Nephron (organoid): ENCODE measurements at regions not wholly inside any gene's neighbourhood (a gene's known extent, or its start where the extent isn't known, plus 50 kb on each side); places are given as distances from the start of the nearest gene placed in this dataset.

Experiments used
- H3K27ac Mint-ChIP-seq, 3 experiments: 2 replicates each; pipeline ENCODE4 v1.8.0; 2020; ENCODE audit warnings: mixed read lengths in 3 of 3, mild to moderate bottlenecking in 2 of 3, moderate library complexity in 1 of 3
- H3K27me3 Mint-ChIP-seq: 2 replicates; pipeline ENCODE4 v1.8.0; 2021; ENCODE audit warnings: low read depth, mild to moderate bottlenecking, moderate library complexity, mixed read lengths
- H3K36me3 Mint-ChIP-seq: 2 replicates; pipeline ENCODE4 v1.8.0; 2020; ENCODE audit warnings: low read depth, mixed read lengths
- H3K4me1 Mint-ChIP-seq: 2 replicates; pipeline ENCODE4 v1.8.0; 2020; ENCODE audit warnings: mixed read lengths
- H3K4me3 Mint-ChIP-seq, 3 experiments: 2 replicates each; pipeline ENCODE4 v1.8.0; 2020; ENCODE audit warnings: mild to moderate bottlenecking in 3 of 3, mixed read lengths in 3 of 3, moderate library complexity in 2 of 3
- H3K9me3 Mint-ChIP-seq: 2 replicates; pipeline ENCODE4 v1.8.0; 2020; ENCODE audit warnings: mixed read lengths
- CTCF ChIP-seq, 3 experiments: fragments of 200-600 bp; sonication (generic); IDR thresholded peaks; one replicate each; pipeline ENCODE4 v1.5.0; 2021; ENCODE audit warnings: antibody characterized with exemption in 3 of 3; ENCODE audit not compliant: unreplicated experiment in 3 of 3

- Mint-ChIP-seq H3K4me1 (no peaks in the 10 kb centered on the region), H3K36me3 (no peaks in the 10 kb centered on the region), H3K27ac (no peak overlapping the region), H3K4me3 (no peak overlapping the region), H3K9me3 (peaks cover 23% of the 10 kb centered on the region), H3K27me3 (no peaks in the 10 kb centered on the region)
- no peak for TF ChIP-seq CTCF (IDR thresholded peaks at IDR 0.05; ENCODE audit: unreplicated experiment in 3 of 3)
These were observed 525.9 kb downstream of the EBF1 start for GRCh38 chr5:158573829-158574228.

- Mint-ChIP-seq H3K4me1 (no peaks in the 10 kb centered on the region), H3K4me3 (no peak overlapping the region), H3K36me3 (no peaks in the 10 kb centered on the region), H3K27ac (no peak overlapping the region), H3K27me3 (no peaks in the 10 kb centered on the region), H3K9me3 (peaks cover 1% of the 10 kb centered on the region)
- TF ChIP-seq CTCF (IDR thresholded peaks at IDR 0.05; ENCODE audit: unreplicated experiment in 3 of 3): no peak
These were observed 529.2 kb downstream of the EBF1 start for GRCh38 chr5:158570502-158570901.

GRCh38 chr5:158569534-158569933, 530.2 kb downstream of the EBF1 start:
- no peak for TF ChIP-seq CTCF (IDR thresholded peaks at IDR 0.05; ENCODE audit: unreplicated experiment in 3 of 3)
- H3K9me3 Mint-ChIP-seq: no peaks in the 10 kb centered on the region
- H3K4me1 Mint-ChIP-seq: peaks cover 2% of the 10 kb centered on the region
- H3K4me3 Mint-ChIP-seq: no peak overlapping the region
- H3K36me3 Mint-ChIP-seq: no peaks in the 10 kb centered on the region
- H3K27ac Mint-ChIP-seq: no peak overlapping the region
- no peaks in the 10 kb centered on the region for H3K27me3 Mint-ChIP-seq

- H3K27me3 Mint-ChIP-seq: no peaks in the 10 kb centered on the region
- no peak overlapping the region for H3K27ac Mint-ChIP-seq
- H3K4me3 Mint-ChIP-seq: no peak overlapping the region
- no peaks in the 10 kb centered on the region for H3K36me3 Mint-ChIP-seq
- no peak for TF ChIP-seq CTCF (IDR thresholded peaks at IDR 0.05; ENCODE audit: unreplicated experiment in 3 of 3)
- no peaks in the 10 kb centered on the region for H3K9me3 Mint-ChIP-seq
- H3K4me1 Mint-ChIP-seq: peaks cover 3% of the 10 kb centered on the region
These were observed 534.5 kb downstream of the EBF1 start for GRCh38 chr5:158565017-158565789.

GRCh38 chr5:158563760-158564390, 535.8 kb downstream of the EBF1 start:
- TF ChIP-seq CTCF (IDR thresholded peaks at IDR 0.05; ENCODE audit: unreplicated experiment in 3 of 3): no peak
- Mint-ChIP-seq H3K27me3 (no peaks in the 10 kb centered on the region), H3K9me3 (no peaks in the 10 kb centered on the region), H3K27ac (no peak overlapping the region), H3K4me1 (peaks cover 3% of the 10 kb centered on the region), H3K36me3 (no peaks in the 10 kb centered on the region), H3K4me3 (no peak overlapping the region)
